Sigmoid colon (tissue), 6 donors: ENCODE measurements at regions not wholly inside any gene's neighbourhood (a gene's known extent, or its start where the extent isn't known, plus 50 kb on each side); places are given as distances from the start of the nearest gene placed in this dataset.
"Not testable (repeated sequence)": the region's sequence is repeated elsewhere in the genome, so short reads cannot be mapped to it uniquely, and the experiment has no call there.

Experiments used
- DNase-seq: peaks from one replicate; pipeline ENCODE4 v3.0.0-alpha.2; 2019
- H3K27ac ChIP-seq, 4 donors: fragments of 200-600 bp; sonication (generic); one replicate each; pipeline ENCODE4 v1.5.1; 2016 to 2019; ENCODE audit warnings: mild to moderate bottlenecking in 1 of 4
- H3K27me3 ChIP-seq, 3 donors: fragments of 200-600 bp; sonication (generic); one replicate each; pipeline ENCODE4 v1.5.1; 2019; ENCODE audit warnings: mild to moderate bottlenecking in 1 of 3
- H3K36me3 ChIP-seq, 4 donors: fragments of 200-600 bp; sonication (generic); one replicate each; pipeline ENCODE4 v1.5.1; 2016 to 2019
- H3K4me1 ChIP-seq, 4 donors: fragments of 200-600 bp; sonication (generic); one replicate each; pipeline ENCODE4 v1.5.1; 2017 to 2019
- H3K4me3 ChIP-seq, 4 donors: fragments of 200-600 bp; sonication (generic); one replicate each; pipeline ENCODE4 v1.5.1; 2017 to 2019; ENCODE audit warnings: mild to moderate bottlenecking in 2 of 4, moderate library complexity in 1 of 4
- H3K9me3 ChIP-seq, 4 donors: fragments of 200-600 bp in 3 of 4; sonication (generic) in 3 of 4; one replicate each; pipeline versions ENCODE4 v1.5.1 to v1.6.1; 2013 to 2019
- CTCF ChIP-seq, 4 experiments: fragments of 450-650 bp in 3 of 4; fragments of 200-600 bp in 1 of 4; IDR thresholded peaks; one replicate each; pipeline ENCODE4 v1.5.1; 2016 to 2019; ENCODE audit warnings: antibody characterized with exemption in 4 of 4, mild to moderate bottlenecking in 3 of 4, moderate library complexity in 2 of 4
- EP300 ChIP-seq, 4 donors: sonication (generic); formaldehyde crosslinking; IDR thresholded peaks; one replicate each; pipeline ENCODE4 v1.6.1; 2017; ENCODE audit warnings: antibody characterized with exemption in 4 of 4
- POLR2A ChIP-seq, 2 donors: fragments of 450-650 bp; IDR thresholded peaks; one replicate each; pipeline ENCODE4 v1.6.1; 2016; ENCODE audit warnings: antibody characterized with exemption in 2 of 2, mild to moderate bottlenecking in 2 of 2, moderate library complexity in 2 of 2
- POLR2AphosphoS5 ChIP-seq, 4 donors: sonication (generic); formaldehyde crosslinking; IDR thresholded peaks; one replicate each; pipeline ENCODE4 v1.6.1; 2017; ENCODE audit warnings: antibody characterized with exemption in 4 of 4
- WGBS, 2 donors: extraction: QIAGEN DNeasy Blood & Tissue Kit; methylation state at CpG; one replicate each; pipeline ENCODE4 v1.1.7; 2013; 5-methylcytosine and 5-hydroxymethylcytosine counted together
- intact Hi-C: fragments of 100-400 bp; cut with DNase I; formaldehyde crosslinking; loops from one replicate; pipeline ENCODE4 v1.15.1; 2023
- donor health status: healthy with polysubstance abuse.
- donor health status: healthy.

- 58 to 81% methylated on average over 4 of the region's 4 CpGs for WGBS, 2 donors
- Histone ChIP-seq H3K9me3 (no peaks in the 10 kb centered on the region), H3K4me3 (no peak overlapping the region), H3K36me3 (no peaks in the 10 kb centered on the region), H3K4me1 (no peaks in the 10 kb centered on the region), H3K27ac (no peak overlapping the region), H3K27me3 (no peaks in the 10 kb centered on the region)
- intact Hi-C loops, result no loop called here
- TF ChIP-seq CTCF (IDR thresholded peaks at IDR 0.05) (no peak), POLR2AphosphoS5 (IDR thresholded peaks at IDR 0.05) (no peak), EP300 (IDR thresholded peaks at IDR 0.05) (no peak), POLR2A (IDR thresholded peaks at IDR 0.05) (no peak)
- no peak for DNase-seq
These were observed 81.6 kb upstream of the ETV1 start for GRCh38 chr7:14071045-14071444.

GRCh38 chr7:14069961-14070360, 80.5 kb upstream of the ETV1 start:
- TF ChIP-seq POLR2A (IDR thresholded peaks at IDR 0.05) (no peak), CTCF (IDR thresholded peaks at IDR 0.05) (no peak)
- WGBS, 2 donors, result 78% methylated on average over 5 of the region's 5 CpGs
- H3K27me3 ChIP-seq, result no peaks in the 10 kb centered on the region
- no peak overlapping the region for H3K4me3 ChIP-seq
- H3K9me3 ChIP-seq, result no peaks in the 10 kb centered on the region
- no peak for DNase-seq
- intact Hi-C loops, result no loop called here
- no peaks in the 10 kb centered on the region for H3K36me3 ChIP-seq
- no peak overlapping the region for H3K27ac ChIP-seq
- no peaks in the 10 kb centered on the region for H3K4me1 ChIP-seq

GRCh38 chr7:14066783-14067182, 77.3 kb upstream of the ETV1 start:
- H3K4me1 ChIP-seq, DNase-seq, intact Hi-C loops, H3K27ac ChIP-seq, H3K4me3 ChIP-seq, H3K27me3 ChIP-seq, H3K9me3 ChIP-seq, H3K36me3 ChIP-seq: not testable (repeated sequence)
- 90 to 93% methylated on average over 8 of the region's 8 CpGs for WGBS, 2 donors

GRCh38 chr7:14065286-14065685, 75.8 kb upstream of the ETV1 start:
- no peak for DNase-seq
- Histone ChIP-seq H3K27me3 (no peaks in the 10 kb centered on the region), H3K36me3 (no peaks in the 10 kb centered on the region), H3K9me3 (no peaks in the 10 kb centered on the region), H3K4me3 (no peak overlapping the region), H3K27ac (no peak overlapping the region), H3K4me1 (no peaks in the 10 kb centered on the region)
- 74 to 83% methylated on average over 5 of the region's 5 CpGs for WGBS, 2 donors
- no peak for TF ChIP-seq POLR2A (IDR thresholded peaks at IDR 0.05)
- no peak for TF ChIP-seq CTCF (IDR thresholded peaks at IDR 0.05)
- no peak for TF ChIP-seq POLR2AphosphoS5 (IDR thresholded peaks at IDR 0.05)
- no peak for TF ChIP-seq EP300 (IDR thresholded peaks at IDR 0.05)
- intact Hi-C loops, result no loop called here

- WGBS, 2 donors, result 83 to 90% methylated on average over 4 of the region's 4 CpGs
- TF ChIP-seq POLR2A (IDR thresholded peaks at IDR 0.05), result no peak
- Histone ChIP-seq H3K9me3 (no peaks in the 10 kb centered on the region), H3K4me1 (no peaks in the 10 kb centered on the region), H3K27me3 (no peaks in the 10 kb centered on the region), H3K4me3 (no peak overlapping the region), H3K36me3 (no peaks in the 10 kb centered on the region), H3K27ac (no peak overlapping the region)
- intact Hi-C loops, result no loop called here
- DNase-seq, result no peak
These were observed 66.3 kb upstream of the ETV1 start for GRCh38 chr7:14055813-14056212.

- Histone ChIP-seq H3K4me3 (no peak overlapping the region), H3K9me3 (no peaks in the 10 kb centered on the region), H3K4me1 (no peaks in the 10 kb centered on the region), H3K36me3 (no peaks in the 10 kb centered on the region), H3K27me3 (no peaks in the 10 kb centered on the region), H3K27ac (no peak overlapping the region)
- DNase-seq, result no peak
- intact Hi-C loops, result no loop called here
- WGBS, 2 donors, result 69 to 79% methylated on average over 3 of the region's 3 CpGs
- TF ChIP-seq CTCF (IDR thresholded peaks at IDR 0.05) (no peak), EP300 (IDR thresholded peaks at IDR 0.05) (no peak), POLR2A (IDR thresholded peaks at IDR 0.05) (no peak), POLR2AphosphoS5 (IDR thresholded peaks at IDR 0.05) (no peak)
These were observed 64.7 kb upstream of the ETV1 start for GRCh38 chr7:14054125-14054524.
